Activated CD4-positive, alpha-beta T cell treated with anti-CD3 and anti-CD28 coated beads for 36 hours (primary cell): ENCODE measurements at regions not wholly inside any gene's neighbourhood (a gene's known extent, or its start where the extent isn't known, plus 50 kb on each side); places are given as distances from the start of the nearest gene placed in this dataset.
A peak's percentile ranks its signal among the peaks of the same experiment; 100 is the strongest.

Experiments
- ATAC-seq: fragments of 200-7000 bp; cut with Tn5 transposase; one replicate; pipeline ENCODE4 v1.10.0; 2021; ENCODE audit warnings: mild to moderate bottlenecking, moderate library complexity
- CTCF ChIA-PET: fragments of 350-600 bp; sonication (Branson Sonifier 250); formaldehyde crosslinking; loops from one replicate; lab custom pipeline; 2021; ENCODE audit warnings: antibody characterized with exemption; lab: Charles Lee
- POLR2A ChIA-PET: fragments of 350-600 bp; sonication (Branson Sonifier 250); formaldehyde crosslinking; loops from one replicate; lab custom pipeline; 2021; ENCODE audit warnings: antibody characterized with exemption, inconsistent platforms; lab: Charles Lee
- DNase-seq: peaks from one replicate; pipeline ENCODE4 v3.0.0-alpha.2; 2020
- H3K27ac Mint-ChIP-seq: one replicate; pipeline ENCODE4 v1.8.0; 2021; ENCODE audit warnings: mixed read lengths
- H3K27me3 Mint-ChIP-seq: one replicate; pipeline ENCODE4 v1.8.0; 2021; ENCODE audit warnings: mixed read lengths
- H3K36me3 Mint-ChIP-seq: one replicate; pipeline ENCODE4 v1.8.0; 2021; ENCODE audit warnings: low read depth, mixed read lengths
- H3K4me1 Mint-ChIP-seq: one replicate; pipeline ENCODE4 v1.8.0; 2021; ENCODE audit warnings: mixed read lengths
- H3K4me3 Mint-ChIP-seq: one replicate; pipeline ENCODE4 v1.8.0; 2021; ENCODE audit warnings: mild to moderate bottlenecking, moderate library complexity, mixed read lengths
- H3K9me3 Mint-ChIP-seq: one replicate; pipeline ENCODE4 v1.8.0; 2021; ENCODE audit warnings: low read depth, mixed read lengths
- intact Hi-C, 2 experiments: fragments of 100-400 bp; cut with DNase I in 1 of 2; cut with micrococcal nuclease in 1 of 2; formaldehyde crosslinking; loops; one replicate each; pipeline versions ENCODE4 v1.14.2 to v1.15.1; 2022 to 2024; cut with DNase I, micrococcal nuclease

DNA sequence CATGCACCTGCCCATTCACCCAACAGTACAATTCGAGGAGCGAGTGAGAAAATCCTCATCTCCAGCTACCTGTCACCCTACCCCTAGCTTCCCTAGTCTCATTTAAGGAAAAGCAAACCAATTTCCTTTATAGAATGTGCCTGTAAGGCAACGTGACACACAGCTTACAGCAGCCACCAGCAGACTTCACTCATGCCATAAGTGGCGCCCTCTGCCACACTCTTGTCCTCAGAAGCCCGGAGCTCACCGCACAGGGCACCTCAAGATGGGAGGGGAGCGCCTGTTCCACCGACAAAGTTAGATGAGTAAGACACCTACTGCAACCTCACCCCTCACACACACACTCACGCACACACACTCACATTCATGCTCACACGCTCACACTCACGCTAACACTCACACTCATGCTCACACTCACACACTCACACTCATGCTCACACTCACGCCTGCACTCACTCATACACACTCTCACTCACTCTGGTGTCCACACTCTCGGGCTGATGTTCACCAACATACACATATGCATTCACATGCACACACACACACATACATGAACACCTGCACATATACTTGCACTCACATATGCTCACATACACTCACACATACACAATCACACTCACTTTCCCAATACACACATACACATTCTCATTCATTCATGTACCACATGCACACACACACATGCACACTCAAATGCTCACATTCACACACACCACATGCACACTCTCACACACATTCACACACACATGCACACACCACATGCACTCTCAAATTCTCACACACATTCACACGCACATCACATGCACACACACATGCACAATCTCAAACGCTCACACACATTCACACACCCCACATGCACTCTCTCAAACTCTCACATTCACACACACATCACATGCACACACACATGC, 170.7 kb downstream of the PSMG1 start:
- H3K9me3 Mint-ChIP-seq, result no peaks in the 10 kb centered on the region
- CTCF ChIA-PET, result interaction anchor here (0.6 kb wide), 1 partner anchor 93 kb away, joined by 3 read pairs; no protein-coding TSS in a partner anchor
- POLR2A ChIA-PET, result no interaction called here
- DNase-seq, result peak; percentile 24
- H3K4me1 Mint-ChIP-seq, result no peaks in the 10 kb centered on the region
- H3K27me3 Mint-ChIP-seq, result peaks cover 1% of the 10 kb centered on the region
- H3K36me3 Mint-ChIP-seq, result no peaks in the 10 kb centered on the region
- H3K27ac Mint-ChIP-seq, result no peak overlapping the region
- intact Hi-C loops, result no loop called here
- H3K4me3 Mint-ChIP-seq, result no peak overlapping the region
- ATAC-seq, result no peak

DNA sequence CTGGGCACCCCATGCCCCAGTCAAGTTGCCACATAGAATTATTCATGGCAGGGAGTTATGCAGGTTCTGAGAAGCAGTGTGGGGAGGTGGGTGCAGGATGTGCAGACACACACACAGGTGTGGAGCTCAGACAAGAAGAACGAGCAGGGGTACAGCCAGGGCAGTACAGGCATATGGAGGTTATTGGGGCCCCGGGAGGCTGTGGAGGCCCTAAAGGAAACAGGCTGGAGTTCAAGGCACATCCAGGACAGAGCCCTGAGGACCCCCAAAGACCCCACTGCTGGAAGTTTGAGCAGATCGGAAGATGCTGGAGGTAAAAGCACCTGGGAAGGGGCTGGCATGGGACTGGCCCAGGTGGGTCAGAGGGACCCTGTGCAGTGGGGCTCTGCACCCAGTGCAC, 171.3 kb downstream of the PSMG1 start:
- CTCF ChIA-PET, result interaction anchor here (0.6 kb wide), 1 partner anchor 94 kb away, joined by 3 read pairs; no protein-coding TSS in a partner anchor
- Mint-ChIP-seq H3K4me1 (no peaks in the 10 kb centered on the region), H3K27ac (no peak overlapping the region), H3K27me3 (no peaks in the 10 kb centered on the region), H3K9me3 (no peaks in the 10 kb centered on the region), H3K36me3 (no peaks in the 10 kb centered on the region), H3K4me3 (no peak overlapping the region)
- DNase-seq (no peak), ATAC-seq (no peak)
- intact Hi-C loops, result no loop called here
- POLR2A ChIA-PET, result no interaction called here

- intact Hi-C loops, result no loop called here
- no peaks in the 10 kb centered on the region for H3K9me3 Mint-ChIP-seq
- ChIA-PET CTCF (interaction anchor here (0.5 kb wide), 1 partner anchor 54 kb away, joined by 4 read pairs; no protein-coding TSS in a partner anchor), POLR2A (no interaction called here)
- DNase-seq (no peak), ATAC-seq (no peak)
- no peaks in the 10 kb centered on the region for H3K27me3 Mint-ChIP-seq
- no peaks in the 10 kb centered on the region for H3K36me3 Mint-ChIP-seq
- H3K27ac Mint-ChIP-seq, result no peak overlapping the region
- no peak overlapping the region for H3K4me3 Mint-ChIP-seq
- H3K4me1 Mint-ChIP-seq, result no peaks in the 10 kb centered on the region
Observed at GRCh38 chr21:39010629-39011404, 172.4 kb downstream of the PSMG1 start.

- Mint-ChIP-seq H3K27me3 (no peaks in the 10 kb centered on the region), H3K4me3 (no peak overlapping the region), H3K4me1 (peaks cover 1% of the 10 kb centered on the region), H3K27ac (no peak overlapping the region), H3K36me3 (no peaks in the 10 kb centered on the region), H3K9me3 (no peaks in the 10 kb centered on the region)
- POLR2A ChIA-PET, result no interaction called here
- intact Hi-C loops, result no loop called here
- CTCF ChIA-PET, result interaction anchor here (0.7 kb wide), 1 partner anchor 51 kb away, joined by 3 read pairs; no protein-coding TSS in a partner anchor
- DNase-seq, result no peak
- no peak for ATAC-seq
Observed at GRCh38 chr21:39009587-39010225, 173.5 kb downstream of the PSMG1 start.

DNA sequence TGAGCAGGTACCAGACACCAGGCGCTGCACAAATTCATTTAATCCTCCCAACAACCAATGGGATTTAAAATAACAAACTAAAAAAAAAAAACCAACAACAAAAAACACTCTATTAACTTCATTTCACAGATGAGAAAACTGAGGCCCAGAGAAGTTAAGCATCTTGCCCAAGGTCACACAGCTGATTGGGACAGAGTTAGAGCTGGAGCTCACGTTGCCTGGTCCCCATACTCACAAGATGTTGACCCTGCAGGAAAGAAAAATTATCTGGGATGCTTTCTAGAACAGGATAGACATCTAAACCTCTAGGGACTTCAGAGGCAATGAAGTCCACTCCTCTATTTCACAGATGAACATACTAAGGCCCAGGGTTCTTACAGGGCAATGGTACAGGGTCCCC, 175.3 kb downstream of the PSMG1 start:
- peaks cover 18% of the 10 kb centered on the region for H3K4me1 Mint-ChIP-seq
- no peaks in the 10 kb centered on the region for H3K36me3 Mint-ChIP-seq
- no peak overlapping the region for H3K4me3 Mint-ChIP-seq
- no peaks in the 10 kb centered on the region for H3K9me3 Mint-ChIP-seq
- no peak overlapping the region for H3K27ac Mint-ChIP-seq
- ATAC-seq (no peak), DNase-seq (no peak)
- intact Hi-C loops, result no loop called here
- POLR2A ChIA-PET, result no interaction called here
- H3K27me3 Mint-ChIP-seq, result no peaks in the 10 kb centered on the region
- CTCF ChIA-PET, result interaction anchor here (0.7 kb wide), 1 partner anchor 1138 kb away, joined by 3 read pairs; no protein-coding TSS in a partner anchor

DNA sequence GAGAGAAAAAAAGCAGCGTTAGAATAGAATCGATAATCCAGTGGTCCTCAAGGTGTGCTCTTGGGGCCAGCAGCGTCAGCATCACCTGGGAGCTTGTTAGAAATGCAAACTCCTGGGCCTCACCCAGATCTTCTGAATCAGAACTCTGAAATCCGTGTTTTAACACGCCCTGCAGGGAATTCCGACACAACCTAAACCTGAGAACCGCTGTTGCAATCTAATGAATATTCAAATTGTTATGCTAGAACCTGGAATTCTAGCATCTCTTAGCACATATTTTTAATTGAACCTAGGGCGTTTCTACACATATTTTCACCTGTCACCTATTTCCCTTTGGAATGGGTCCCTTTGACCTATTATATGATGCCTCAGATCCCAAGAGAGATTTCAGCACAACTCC, 175.7 kb downstream of the PSMG1 start:
- Mint-ChIP-seq H3K27me3 (no peaks in the 10 kb centered on the region), H3K36me3 (no peaks in the 10 kb centered on the region), H3K4me3 (no peak overlapping the region), H3K9me3 (no peaks in the 10 kb centered on the region), H3K4me1 (peaks cover 18% of the 10 kb centered on the region), H3K27ac (no peak overlapping the region)
- DNase-seq (no peak), ATAC-seq (no peak)
- intact Hi-C loops, result no loop called here
- ChIA-PET POLR2A (no interaction called here), CTCF (no interaction called here)

DNA sequence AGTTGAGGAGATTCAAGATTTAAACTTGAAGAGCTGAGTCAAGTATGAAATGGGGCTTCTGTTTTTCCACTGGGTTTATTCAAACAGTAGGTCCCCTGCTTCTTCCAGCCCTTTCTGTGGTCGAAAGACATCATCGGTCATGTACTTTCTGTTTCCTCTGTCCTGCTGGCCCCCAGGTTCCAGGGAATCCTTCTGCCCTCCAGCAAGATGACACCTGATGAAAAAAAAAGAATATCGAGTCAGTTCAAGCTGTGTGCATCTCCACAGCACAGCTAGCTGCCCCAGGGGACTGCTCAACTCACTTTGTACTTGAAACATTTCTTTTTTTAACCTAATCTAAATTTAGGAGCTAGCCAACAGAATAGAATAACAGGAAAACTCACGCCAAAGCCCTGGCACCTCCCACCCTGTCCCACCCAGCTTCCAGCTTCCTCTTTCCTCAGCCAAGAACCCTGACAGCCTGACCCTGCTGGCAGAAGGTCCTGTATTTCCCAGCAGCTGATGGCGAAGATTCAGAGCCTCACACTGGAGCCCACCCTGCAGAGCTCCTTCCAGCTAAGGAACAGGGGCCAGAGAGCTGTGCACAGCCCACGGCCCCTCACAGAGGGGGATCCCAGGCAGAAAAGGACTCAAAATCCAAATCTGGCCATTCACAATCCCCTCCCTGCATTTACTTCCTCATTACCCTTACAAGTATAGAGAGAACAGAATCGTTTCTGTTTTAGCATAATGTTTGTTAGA, 176.5 kb downstream of the PSMG1 start:
- Mint-ChIP-seq H3K36me3 (no peaks in the 10 kb centered on the region), H3K4me3 (no peak overlapping the region), H3K4me1 (peaks cover 18% of the 10 kb centered on the region), H3K9me3 (no peaks in the 10 kb centered on the region), H3K27ac (no peak overlapping the region), H3K27me3 (no peaks in the 10 kb centered on the region)
- no peak for ATAC-seq
- DNase-seq, result no peak
- CTCF ChIA-PET, result no interaction called here
- intact Hi-C loops, result no loop called here
- POLR2A ChIA-PET, result no interaction called here

DNA sequence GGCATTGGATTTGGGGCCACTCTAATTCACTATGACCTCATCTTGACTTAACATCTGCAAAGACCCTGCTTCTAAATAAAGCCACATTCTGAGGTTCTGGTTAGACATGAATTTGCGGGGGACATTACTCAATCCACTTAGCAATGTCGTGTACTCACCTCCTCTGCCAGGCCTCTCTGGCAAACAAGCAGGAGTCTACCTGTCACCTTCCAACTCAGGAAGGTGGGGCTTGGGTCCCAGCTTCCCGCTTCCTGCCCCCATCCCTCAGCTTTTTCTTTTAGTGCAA, 177.8 kb downstream of the PSMG1 start:
- CTCF ChIA-PET, result no interaction called here
- H3K36me3 Mint-ChIP-seq, result no peaks in the 10 kb centered on the region
- H3K27me3 Mint-ChIP-seq, result no peaks in the 10 kb centered on the region
- H3K4me3 Mint-ChIP-seq, result no peak overlapping the region
- H3K27ac Mint-ChIP-seq, result no peak overlapping the region
- no peak for DNase-seq
- intact Hi-C loops, result no loop called here
- POLR2A ChIA-PET, result no interaction called here
- H3K9me3 Mint-ChIP-seq, result no peaks in the 10 kb centered on the region
- peaks cover 27% of the 10 kb centered on the region for H3K4me1 Mint-ChIP-seq
- ATAC-seq, result no peak

GRCh38 chr21:39004634-39005501, 178.4 kb downstream of the PSMG1 start:
- Mint-ChIP-seq H3K9me3 (no peaks in the 10 kb centered on the region), H3K27me3 (no peaks in the 10 kb centered on the region), H3K4me1 (peaks cover 32% of the 10 kb centered on the region), H3K36me3 (no peaks in the 10 kb centered on the region), H3K27ac (peak overlapping the region; percentile 75), H3K4me3 (peak overlapping the region; percentile 22)
- POLR2A ChIA-PET, result no interaction called here
- intact Hi-C loops, result no loop called here
- ATAC-seq, result peak; percentile 9
- peak; percentile 20 for DNase-seq
- CTCF ChIA-PET, result no interaction called here

DNA sequence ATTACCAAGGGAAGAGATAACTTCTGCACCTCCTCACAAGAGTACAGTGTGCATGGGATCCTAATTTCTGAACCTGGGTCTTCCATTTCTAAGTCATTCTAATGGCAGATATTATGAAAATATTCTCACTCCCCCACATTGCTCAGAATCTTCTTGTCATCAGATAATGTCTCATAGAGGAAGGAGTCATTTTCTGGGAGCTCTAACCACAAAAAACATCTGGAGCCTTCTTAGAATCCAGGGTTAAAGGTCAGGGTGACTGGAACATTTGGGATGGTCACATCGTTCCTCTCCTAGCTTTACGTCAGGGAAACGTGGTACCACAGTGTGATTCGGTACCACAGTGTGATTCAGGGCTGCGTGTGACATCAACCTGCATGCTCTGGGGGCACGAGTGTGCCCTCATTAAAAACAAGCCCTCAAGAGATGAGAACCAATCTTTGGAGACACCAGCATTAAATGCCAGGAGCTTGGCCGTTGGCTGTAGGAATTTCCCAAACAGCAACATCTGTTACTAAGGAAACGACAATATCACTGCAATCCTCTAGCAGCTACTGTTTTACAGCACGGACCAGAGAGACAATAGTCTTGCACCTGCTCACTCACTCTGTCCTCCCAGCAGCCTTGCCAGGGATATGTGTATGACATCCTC, 179.1 kb downstream of the PSMG1 start:
- POLR2A ChIA-PET, result no interaction called here
- DNase-seq (no peak), ATAC-seq (no peak)
- CTCF ChIA-PET, result interaction anchor here (0.9 to 1.4 kb wide), 2 partner anchors 19 to 236 kb away, joined by 3 to 4 read pairs; no protein-coding TSS in a partner anchor
- intact Hi-C loops, result no loop called here
- Mint-ChIP-seq H3K27me3 (peaks cover 2% of the 10 kb centered on the region), H3K4me3 (no peak overlapping the region), H3K9me3 (no peaks in the 10 kb centered on the region), H3K4me1 (peaks cover 33% of the 10 kb centered on the region), H3K27ac (peak overlapping the region; percentile 17), H3K36me3 (no peaks in the 10 kb centered on the region)
